K562 (cell line): ENCODE measurements at regions not wholly inside any gene's neighbourhood (a gene's known extent, or its start where the extent isn't known, plus 50 kb on each side); places are given as distances from the start of the nearest gene placed in this dataset.

Experiments used
- CBFB ChIP-seq: sonication (generic); formaldehyde crosslinking; IDR thresholded peaks from 2 replicates; pipeline ENCODE4 v1.4.0; 2020; ENCODE audit warnings: mild to moderate bottlenecking, missing genetic modification reagents
- DNMT1 ChIP-seq: fragments of 450-650 bp; IDR thresholded peaks from 2 replicates; pipeline ENCODE4 v1.6.1; 2016; ENCODE audit warnings: antibody characterized with exemption, mild to moderate bottlenecking
- ERF ChIP-seq: fragments of 450-650 bp; formaldehyde crosslinking; IDR thresholded peaks from 2 replicates; pipeline ENCODE4 v1.4.0; 2020; ENCODE audit warnings: mild to moderate bottlenecking, mixed read lengths
- FOXP1 ChIP-seq: sonication (generic); formaldehyde crosslinking; IDR thresholded peaks from 2 replicates; pipeline ENCODE4 v1.8.0; 2022; ENCODE audit warnings: mild to moderate bottlenecking, missing genetic modification reagents
- HMG20A ChIP-seq: fragments of 450-650 bp; formaldehyde crosslinking; conservative IDR thresholded peaks from 2 replicates; pipeline ENCODE4 v1.4.0; 2020; ENCODE audit warnings: mild to moderate bottlenecking, mixed read lengths
- HNRNPLL ChIP-seq: fragments of 200-400 bp; formaldehyde crosslinking; IDR thresholded peaks from 2 replicates; pipeline ENCODE4 v1.6.1; 2017; ENCODE audit warnings: low read length, low read depth, mild to moderate bottlenecking; ENCODE audit not compliant: poor library complexity, severe bottlenecking
- MAFF ChIP-seq: IDR thresholded peaks from 2 replicates; pipeline ENCODE4 v1.6.1; 2012; ENCODE audit warnings: low read length, improper control_type of control experiment
- NR2C2 ChIP-seq, 2 experiments: fragments of 200-800 bp in 1 of 2; sonication (Bioruptor generic) in 1 of 2; sonication (generic) in 1 of 2; formaldehyde crosslinking in 1 of 2; IDR thresholded peaks; 2 replicates each; pipeline versions ENCODE4 v1.6.1 to v1.8.0; 2016 to 2022; ENCODE audit warnings: mild to moderate bottlenecking in 1 of 2, missing compliant biosample characterization in 1 of 2, missing genetic modification characterization in 1 of 2, missing genetic modification reagents in 1 of 2
- PHB ChIP-seq: fragments of 250-450 bp; sonication (Bioruptor Pico); IDR thresholded peaks from 2 replicates; pipeline ENCODE4 v1.5.0; 2021
- PTRF ChIP-seq: fragments of 450-650 bp; IDR thresholded peaks from 2 replicates; pipeline ENCODE4 v1.6.1; 2016; ENCODE audit warnings: mild to moderate bottlenecking, missing genetic modification characterization, missing compliant biosample characterization
- RUNX1 ChIP-seq: sonication (generic); IDR thresholded peaks from 2 replicates; pipeline ENCODE4 v1.6.1; 2016; ENCODE audit warnings: antibody characterized with exemption, low read depth
- SAP30 ChIP-seq: fragments of 200-600 bp; sonication (generic); IDR thresholded peaks from 2 replicates; pipeline ENCODE4 v1.6.1; 2012; ENCODE audit warnings: borderline replicate concordance, low read depth, mild to moderate bottlenecking, moderate library complexity, low read length, control low read depth, inconsistent platforms; ENCODE audit not compliant: insufficient read depth, poor library complexity, severe bottlenecking
- SRSF7 ChIP-seq: fragments of 200-400 bp; formaldehyde crosslinking; optimal IDR thresholded peaks from 2 replicates; pipeline ENCODE3; 2017; ENCODE audit warnings: mild to moderate bottlenecking, low read depth, low read length
- TCF7 ChIP-seq: sonication (generic); IDR thresholded peaks from 2 replicates; pipeline ENCODE4 v1.6.1; 2016; ENCODE audit warnings: antibody characterized with exemption, borderline replicate concordance
- TRIM24 ChIP-seq, 2 experiments: fragments of 450-650 bp; IDR thresholded peaks; 2 replicates each; pipeline ENCODE4 v1.6.1; 2016
- ZBED1 ChIP-seq: IDR thresholded peaks from 2 replicates; pipeline ENCODE4 v1.6.1; 2014
- TF ChIP-seq, protein P1 (sequence below): fragments of 450-650 bp; IDR thresholded peaks from 2 replicates; pipeline ENCODE4 v1.6.1; 2014; ENCODE audit warnings: low read depth, mild to moderate bottlenecking, moderate library complexity, borderline replicate concordance
- TF ChIP-seq, protein P2 (sequence below): sonication (generic); formaldehyde crosslinking; IDR thresholded peaks from 2 replicates; pipeline ENCODE4 v1.8.0; 2023; ENCODE audit warnings: mild to moderate bottlenecking, missing genetic modification reagents
- TF ChIP-seq, protein P3 (sequence below), 2 experiments: IDR thresholded peaks; 2 replicates each; pipeline ENCODE4 v1.6.1; 2012; ENCODE audit warnings: improper control_type of control experiment in 2 of 2, low read depth in 2 of 2, low read length in 2 of 2, borderline replicate concordance in 1 of 2
- TF ChIP-seq, protein P4 (sequence below): fragments of 250-450 bp; sonication (Bioruptor Pico); IDR thresholded peaks from 2 replicates; pipeline ENCODE4 v1.5.0; 2021; ENCODE audit warnings: mild to moderate bottlenecking, moderate library complexity

DNA sequence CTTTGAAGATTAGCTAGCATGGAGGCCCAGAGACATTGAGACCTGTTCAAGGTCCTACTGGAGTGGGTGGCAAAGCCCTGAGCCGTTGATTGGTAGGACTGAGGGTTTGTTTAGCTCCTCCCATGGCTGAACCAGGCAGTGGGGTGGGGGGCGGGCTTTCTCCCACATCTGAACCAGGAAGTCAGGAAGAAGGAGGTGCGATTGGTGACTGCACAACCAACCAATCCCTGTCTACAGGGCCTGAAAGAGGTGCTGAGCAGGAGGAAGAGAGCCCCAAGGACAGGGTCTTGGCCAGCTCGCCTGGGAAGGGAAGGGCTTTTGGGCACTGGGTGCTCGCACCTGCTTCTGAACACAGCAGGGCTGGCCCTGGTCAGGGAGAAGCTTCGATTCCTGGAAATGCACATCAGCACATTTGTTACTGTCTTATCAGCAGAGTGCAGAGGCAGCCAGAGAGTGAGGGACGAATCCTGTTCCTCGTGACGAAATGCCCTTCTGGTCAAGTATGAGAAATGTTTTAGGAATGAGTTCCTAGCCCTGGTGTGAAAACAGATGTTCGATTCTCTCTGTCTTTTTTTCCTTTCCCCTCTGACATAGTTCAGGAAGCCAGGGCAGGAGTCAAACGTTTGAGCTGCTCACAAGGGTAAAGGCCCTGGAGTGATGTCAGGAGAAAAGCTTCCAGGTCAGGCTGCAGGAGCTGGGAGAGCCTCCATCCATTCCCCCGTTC, 294.8 kb upstream of the KLF4 start (continued):
- TF ChIP-seq SRSF7, result no peak
- TF ChIP-seq ZBED1, result peak; percentile 68; the same call in 1 of the 2 replicates
- TF ChIP-seq NR2C2 (CRISPR knock-in tag; IDR thresholded peaks at IDR 0.05), result no peak
- TF ChIP-seq NR2C2 (tag; IDR thresholded peaks at IDR 0.05), result peak; percentile 90
- no peak for TF ChIP-seq HMG20A (CRISPR knock-in tag)
- TF ChIP-seq SAP30, result no peak
- no peak for TF ChIP-seq CBFB
- TF ChIP-seq TRIM24 (IDR thresholded peaks at IDR 0.05), result peak; percentile 96 to 98
- no peak for TF ChIP-seq DNMT1
- no peak for TF ChIP-seq PTRF (tag)
- no peak for TF ChIP-seq TCF7
- no peak for TF ChIP-seq HNRNPLL
- TF ChIP-seq, protein P1, sequence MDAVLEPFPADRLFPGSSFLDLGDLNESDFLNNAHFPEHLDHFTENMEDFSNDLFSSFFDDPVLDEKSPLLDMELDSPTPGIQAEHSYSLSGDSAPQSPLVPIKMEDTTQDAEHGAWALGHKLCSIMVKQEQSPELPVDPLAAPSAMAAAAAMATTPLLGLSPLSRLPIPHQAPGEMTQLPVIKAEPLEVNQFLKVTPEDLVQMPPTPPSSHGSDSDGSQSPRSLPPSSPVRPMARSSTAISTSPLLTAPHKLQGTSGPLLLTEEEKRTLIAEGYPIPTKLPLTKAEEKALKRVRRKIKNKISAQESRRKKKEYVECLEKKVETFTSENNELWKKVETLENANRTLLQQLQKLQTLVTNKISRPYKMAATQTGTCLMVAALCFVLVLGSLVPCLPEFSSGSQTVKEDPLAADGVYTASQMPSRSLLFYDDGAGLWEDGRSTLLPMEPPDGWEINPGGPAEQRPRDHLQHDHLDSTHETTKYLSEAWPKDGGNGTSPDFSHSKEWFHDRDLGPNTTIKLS, result peak; percentile 65; the same call in 1 of the 2 replicates
- TF ChIP-seq, protein P2, sequence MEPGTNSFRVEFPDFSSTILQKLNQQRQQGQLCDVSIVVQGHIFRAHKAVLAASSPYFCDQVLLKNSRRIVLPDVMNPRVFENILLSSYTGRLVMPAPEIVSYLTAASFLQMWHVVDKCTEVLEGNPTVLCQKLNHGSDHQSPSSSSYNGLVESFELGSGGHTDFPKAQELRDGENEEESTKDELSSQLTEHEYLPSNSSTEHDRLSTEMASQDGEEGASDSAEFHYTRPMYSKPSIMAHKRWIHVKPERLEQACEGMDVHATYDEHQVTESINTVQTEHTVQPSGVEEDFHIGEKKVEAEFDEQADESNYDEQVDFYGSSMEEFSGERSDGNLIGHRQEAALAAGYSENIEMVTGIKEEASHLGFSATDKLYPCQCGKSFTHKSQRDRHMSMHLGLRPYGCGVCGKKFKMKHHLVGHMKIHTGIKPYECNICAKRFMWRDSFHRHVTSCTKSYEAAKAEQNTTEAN, result no peak
- no peak for TF ChIP-seq PHB
- TF ChIP-seq ERF (CRISPR knock-in tag), result no peak
- TF ChIP-seq FOXP1 (CRISPR knock-in tag), result no peak
- no peak for TF ChIP-seq RUNX1
- TF ChIP-seq, protein P3, sequence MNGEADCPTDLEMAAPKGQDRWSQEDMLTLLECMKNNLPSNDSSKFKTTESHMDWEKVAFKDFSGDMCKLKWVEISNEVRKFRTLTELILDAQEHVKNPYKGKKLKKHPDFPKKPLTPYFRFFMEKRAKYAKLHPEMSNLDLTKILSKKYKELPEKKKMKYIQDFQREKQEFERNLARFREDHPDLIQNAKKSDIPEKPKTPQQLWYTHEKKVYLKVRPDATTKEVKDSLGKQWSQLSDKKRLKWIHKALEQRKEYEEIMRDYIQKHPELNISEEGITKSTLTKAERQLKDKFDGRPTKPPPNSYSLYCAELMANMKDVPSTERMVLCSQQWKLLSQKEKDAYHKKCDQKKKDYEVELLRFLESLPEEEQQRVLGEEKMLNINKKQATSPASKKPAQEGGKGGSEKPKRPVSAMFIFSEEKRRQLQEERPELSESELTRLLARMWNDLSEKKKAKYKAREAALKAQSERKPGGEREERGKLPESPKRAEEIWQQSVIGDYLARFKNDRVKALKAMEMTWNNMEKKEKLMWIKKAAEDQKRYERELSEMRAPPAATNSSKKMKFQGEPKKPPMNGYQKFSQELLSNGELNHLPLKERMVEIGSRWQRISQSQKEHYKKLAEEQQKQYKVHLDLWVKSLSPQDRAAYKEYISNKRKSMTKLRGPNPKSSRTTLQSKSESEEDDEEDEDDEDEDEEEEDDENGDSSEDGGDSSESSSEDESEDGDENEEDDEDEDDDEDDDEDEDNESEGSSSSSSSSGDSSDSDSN (IDR thresholded peaks at IDR 0.05; ENCODE audit: borderline replicate concordance in 1 of 2, low read depth in 2 of 2, low read length in 2 of 2), result peak in 1 of 2 experiments; percentile 94; a peak in 2 of 4 replicates
- TF ChIP-seq MAFF, result peak; percentile 92
- TF ChIP-seq, protein P4, sequence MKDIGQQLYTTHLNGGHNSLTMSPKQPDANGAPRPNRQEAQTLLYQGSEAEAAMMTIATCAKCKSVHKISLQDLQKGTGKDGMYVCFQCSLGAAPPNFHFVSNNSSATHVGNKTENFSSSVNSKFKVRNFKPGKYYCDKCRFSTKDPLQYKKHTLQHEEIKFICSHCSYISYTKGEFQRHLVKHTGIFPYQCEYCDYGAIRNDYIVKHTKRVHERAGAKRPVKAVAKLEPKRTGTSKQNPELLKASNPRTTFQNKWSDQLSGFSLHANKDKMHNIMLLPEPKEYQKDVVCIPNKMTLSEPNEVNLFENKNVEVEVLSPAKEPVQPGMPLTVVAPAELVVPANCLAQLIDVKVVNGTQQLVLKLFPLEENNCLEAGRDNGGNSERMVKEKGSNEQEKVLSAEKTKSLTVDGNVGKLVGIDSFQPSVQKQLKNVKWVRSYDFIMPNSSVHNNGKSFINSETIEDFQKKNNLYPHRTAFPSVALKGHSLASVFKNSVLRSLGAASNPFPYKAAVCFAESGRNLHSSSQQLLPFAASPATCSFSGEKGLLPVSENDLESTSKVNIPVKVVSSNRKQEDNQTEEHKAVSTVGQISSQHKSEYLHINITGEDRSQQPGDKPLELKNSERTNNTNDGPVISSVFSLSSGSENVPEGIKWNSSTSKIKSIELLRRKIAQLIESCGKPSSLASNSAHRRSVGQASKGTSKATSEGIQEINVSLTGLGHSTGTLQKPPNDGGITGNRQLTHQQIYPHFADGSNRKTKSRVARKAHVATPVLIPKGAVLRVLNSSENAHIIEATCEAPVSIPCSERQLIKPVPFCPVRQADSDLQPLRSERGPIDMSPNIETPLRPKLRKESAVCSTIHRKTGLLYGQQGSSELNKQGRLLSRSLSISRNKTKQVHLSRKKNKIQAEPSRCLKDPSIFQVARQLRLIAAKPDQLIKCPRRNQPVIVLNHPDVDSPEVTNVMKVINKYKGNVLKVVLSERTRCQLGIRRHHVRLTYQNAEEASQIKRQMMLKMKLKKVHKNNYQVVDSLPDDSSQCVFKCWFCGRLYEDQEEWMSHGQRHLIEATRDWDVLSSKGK (CRISPR knock-in tag), result no peak
